ENCODE measurements at regions not wholly inside any gene's neighbourhood (a gene's known extent, or its start where the extent isn't known, plus 50 kb on each side); places are given as distances from the start of the nearest gene placed in this dataset.

GRCh38 chr6:148239801-148240460 lies 102.7 kb upstream of the SASH1 start:
- Histone ChIP-seq H3K4me1 (ENCODE audit: insufficient read depth, low read length) (no peaks in the 10 kb centered on the region), H3K9me3 (ENCODE audit: low read depth, low read length) (no peaks in the 10 kb centered on the region), H3K4me3 (ENCODE audit: low read length) (no peak overlapping the region), H3K27me3 (ENCODE audit: insufficient read depth, low read length) (peaks cover 2% of the 10 kb centered on the region)

- no peak overlapping the region for H3K4me3 ChIP-seq (ENCODE audit: low read length)
- H3K9me3 ChIP-seq (ENCODE audit: low read depth, low read length) = no peaks in the 10 kb centered on the region
These were observed 102.2 kb upstream of the SASH1 start for GRCh38 chr6:148240461-148240840.

GRCh38 chr6:148240861-148241477 lies 101.7 kb upstream of the SASH1 start:
- H3K4me1 ChIP-seq (ENCODE audit: insufficient read depth, low read length) = no peaks in the 10 kb centered on the region
- H3K9me3 ChIP-seq (ENCODE audit: low read depth, low read length) = no peaks in the 10 kb centered on the region
- H3K4me3 ChIP-seq (ENCODE audit: low read length) = no peak overlapping the region
- peaks cover 2% of the 10 kb centered on the region for H3K27me3 ChIP-seq (ENCODE audit: insufficient read depth, low read length)

More at GRCh38 chr6:148240461-148240840, 102.2 kb upstream of the SASH1 start:
- H3K4me1 ChIP-seq (ENCODE audit: insufficient read depth, low read length) = no peaks in the 10 kb centered on the region
- H3K27me3 ChIP-seq (ENCODE audit: insufficient read depth, low read length) = peaks cover 2% of the 10 kb centered on the region

GRCh38 chr6:148242180-148242579 lies 100.5 kb upstream of the SASH1 start:
- Histone ChIP-seq H3K4me3 (ENCODE audit: low read length) (no peak overlapping the region), H3K4me1 (ENCODE audit: insufficient read depth, low read length) (no peaks in the 10 kb centered on the region), H3K27me3 (ENCODE audit: insufficient read depth, low read length) (peaks cover 2% of the 10 kb centered on the region), H3K9me3 (ENCODE audit: low read depth, low read length) (no peaks in the 10 kb centered on the region)

DNA sequence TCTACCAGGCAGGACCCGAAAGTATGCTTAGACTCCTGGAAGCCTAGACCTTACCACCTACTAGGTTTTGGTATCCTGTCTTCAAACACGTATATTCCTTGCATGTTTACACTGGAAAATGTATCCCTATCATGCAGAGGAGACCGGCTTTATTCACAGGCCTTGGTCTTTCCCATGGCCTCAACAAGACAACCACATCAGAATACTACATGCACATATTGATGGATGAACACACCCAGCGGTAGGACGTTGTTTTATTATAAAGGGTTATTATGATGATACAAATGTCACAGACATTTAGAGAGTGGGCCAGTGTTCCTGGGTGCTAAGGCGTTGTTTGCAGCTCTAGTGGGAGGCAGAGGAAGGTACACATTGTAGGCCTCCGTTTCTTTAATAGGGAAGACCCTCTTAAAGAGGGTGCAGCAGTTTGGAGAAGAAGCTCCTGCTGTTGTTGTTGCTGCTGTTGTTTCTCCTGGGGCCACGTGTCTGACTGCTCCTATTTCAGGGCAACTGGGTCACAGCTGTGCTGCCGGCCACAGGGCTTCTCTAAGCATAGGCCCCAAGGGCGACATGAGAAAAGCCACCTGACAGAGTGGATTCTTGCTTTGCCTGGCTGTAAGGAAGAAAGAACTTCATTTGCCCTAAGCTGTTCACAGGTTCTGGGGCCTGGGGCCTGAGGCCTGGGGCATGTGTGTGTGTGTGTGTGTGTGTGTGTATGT lies 98.3 kb upstream of the SASH1 start:
- no peaks in the 10 kb centered on the region for H3K9me3 ChIP-seq (ENCODE audit: low read depth, low read length)
- no peak overlapping the region for H3K4me3 ChIP-seq (ENCODE audit: low read length)
- no peaks in the 10 kb centered on the region for H3K4me1 ChIP-seq (ENCODE audit: insufficient read depth, low read length)

DNA sequence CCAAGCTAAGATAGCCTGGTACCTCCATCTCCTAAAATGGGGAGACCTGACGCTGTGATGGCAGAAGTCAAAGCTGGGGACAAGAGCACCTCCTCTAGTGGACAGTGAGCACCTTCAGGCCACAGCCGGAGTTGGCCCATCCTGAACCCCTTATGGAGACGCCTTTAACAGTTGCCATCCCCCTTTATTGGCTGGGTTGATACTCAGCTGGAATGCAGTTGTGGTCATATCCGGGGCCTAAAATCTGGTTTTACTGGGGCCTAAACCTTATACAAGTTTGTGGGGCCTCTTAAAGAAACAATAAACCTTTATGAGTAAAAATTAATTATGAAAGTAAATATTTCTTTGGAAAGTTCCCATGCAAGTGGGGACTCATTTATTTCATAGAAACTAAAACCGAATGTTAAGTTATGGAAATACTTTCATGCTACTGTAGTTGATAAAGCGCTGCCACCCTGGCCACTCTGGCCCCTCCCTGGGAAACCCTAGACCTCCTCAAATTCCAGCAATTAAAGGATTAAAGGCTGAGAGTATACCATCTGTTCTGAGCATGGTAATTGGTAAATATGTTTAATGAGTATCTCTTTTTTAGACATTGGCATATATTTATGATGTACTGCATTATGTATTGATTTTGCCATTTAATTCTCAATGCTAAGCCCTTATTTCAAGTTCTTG lies 95.1 kb upstream of the SASH1 start:
- Histone ChIP-seq H3K4me1 (ENCODE audit: insufficient read depth, low read length) (no peaks in the 10 kb centered on the region), H3K4me3 (ENCODE audit: low read length) (no peak overlapping the region), H3K27me3 (ENCODE audit: insufficient read depth, low read length) (no peaks in the 10 kb centered on the region), H3K9me3 (ENCODE audit: low read depth, low read length) (no peaks in the 10 kb centered on the region)

More for the DNA sequence above, 98.3 kb upstream of the SASH1 start:
- peaks cover 2% of the 10 kb centered on the region for H3K27me3 ChIP-seq (ENCODE audit: insufficient read depth, low read length)

- Histone ChIP-seq H3K4me3 (ENCODE audit: low read length) (no peak overlapping the region), H3K4me1 (ENCODE audit: insufficient read depth, low read length) (no peaks in the 10 kb centered on the region), H3K9me3 (ENCODE audit: low read depth, low read length) (no peaks in the 10 kb centered on the region)
These were observed 93.5 kb upstream of the SASH1 start for GRCh38 chr6:148249160-148249559.

DNA sequence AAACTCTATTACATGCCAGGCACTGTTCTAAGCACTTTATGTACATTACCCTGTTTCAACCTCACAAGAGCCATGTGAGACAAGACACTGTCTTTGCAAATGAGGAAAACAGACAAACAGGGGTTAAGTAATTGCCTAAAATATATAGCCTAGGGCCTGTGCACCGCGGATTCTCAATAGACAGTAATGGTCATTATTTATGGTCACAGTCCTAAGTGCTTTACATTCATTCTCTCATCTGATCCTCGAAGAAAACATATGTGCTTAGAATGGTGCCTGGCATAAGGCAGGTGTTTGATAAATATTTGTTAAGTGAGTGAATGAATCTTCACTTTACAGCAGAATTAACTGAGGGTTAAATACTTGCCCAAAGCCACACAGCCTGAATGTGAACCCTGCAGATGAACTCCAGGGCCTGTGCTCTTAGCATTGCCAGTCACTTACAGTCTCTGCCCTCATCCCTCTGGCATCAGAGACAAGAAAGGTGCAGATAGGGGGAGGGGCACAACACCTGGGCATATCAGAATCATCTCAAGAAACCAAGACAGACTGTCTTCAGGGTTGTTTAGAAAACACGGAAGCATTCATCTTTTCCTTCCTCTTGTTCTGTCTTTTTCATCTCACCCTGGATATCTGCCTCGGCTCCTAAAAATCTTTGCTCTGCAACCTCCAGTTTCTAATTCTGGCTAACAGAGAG lies 92.8 kb upstream of the SASH1 start:
- Histone ChIP-seq H3K27me3 (ENCODE audit: insufficient read depth, low read length) (no peaks in the 10 kb centered on the region), H3K4me3 (ENCODE audit: low read length) (no peak overlapping the region), H3K4me1 (ENCODE audit: insufficient read depth, low read length) (no peaks in the 10 kb centered on the region), H3K9me3 (ENCODE audit: low read depth, low read length) (no peaks in the 10 kb centered on the region)

More at GRCh38 chr6:148249160-148249559, 93.5 kb upstream of the SASH1 start:
- no peaks in the 10 kb centered on the region for H3K27me3 ChIP-seq (ENCODE audit: insufficient read depth, low read length)

DNA sequence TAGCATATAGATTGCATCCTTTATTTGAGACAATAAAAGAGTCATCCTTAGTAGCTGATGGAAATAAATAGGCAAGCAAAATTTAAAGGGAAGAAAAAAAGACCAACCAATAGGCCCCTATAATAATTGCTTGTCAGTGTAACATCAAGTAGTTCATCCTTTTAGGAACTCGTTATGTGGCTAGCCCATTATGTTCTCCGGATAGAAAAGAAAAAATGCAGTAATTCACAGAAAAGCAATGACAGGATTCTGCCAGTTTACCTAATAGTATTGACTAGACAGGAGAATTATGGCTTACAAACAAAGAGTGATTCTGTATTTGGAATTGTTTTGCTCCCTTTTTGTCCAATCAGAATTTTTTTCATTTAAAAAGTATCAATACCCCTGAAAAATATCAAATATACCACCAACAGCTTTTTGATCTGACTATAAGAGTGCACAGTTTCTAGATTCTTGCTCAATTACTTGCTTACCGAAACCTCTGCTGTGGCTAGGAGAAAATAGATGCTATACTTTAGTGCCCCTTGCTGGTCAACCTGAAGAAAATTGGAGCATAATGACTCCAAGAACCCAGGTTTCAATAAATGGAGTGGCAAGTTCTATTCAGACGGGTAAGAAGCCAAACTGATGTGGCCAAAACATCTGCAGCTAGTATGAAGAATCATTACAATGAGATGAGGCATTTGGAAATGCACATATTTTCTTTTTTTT lies 91.5 kb upstream of the SASH1 start:
- no peaks in the 10 kb centered on the region for H3K27me3 ChIP-seq (ENCODE audit: insufficient read depth, low read length)
- H3K4me1 ChIP-seq (ENCODE audit: insufficient read depth, low read length) = no peaks in the 10 kb centered on the region
- H3K4me3 ChIP-seq (ENCODE audit: low read length) = no peak overlapping the region
- no peaks in the 10 kb centered on the region for H3K9me3 ChIP-seq (ENCODE audit: low read depth, low read length)

GRCh38 chr6:148251891-148252290 lies 90.7 kb upstream of the SASH1 start:
- no peaks in the 10 kb centered on the region for H3K9me3 ChIP-seq (ENCODE audit: low read depth, low read length)
- H3K27me3 ChIP-seq (ENCODE audit: insufficient read depth, low read length) = no peaks in the 10 kb centered on the region
- H3K4me1 ChIP-seq (ENCODE audit: insufficient read depth, low read length) = no peaks in the 10 kb centered on the region
- H3K4me3 ChIP-seq (ENCODE audit: low read length) = no peak overlapping the region

- no peaks in the 10 kb centered on the region for H3K27me3 ChIP-seq (ENCODE audit: insufficient read depth, low read length)
- no peaks in the 10 kb centered on the region for H3K9me3 ChIP-seq (ENCODE audit: low read depth, low read length)
- no peak overlapping the region for H3K4me3 ChIP-seq (ENCODE audit: low read length)
These were observed 84.8 kb upstream of the SASH1 start for GRCh38 chr6:148257810-148258209.

DNA sequence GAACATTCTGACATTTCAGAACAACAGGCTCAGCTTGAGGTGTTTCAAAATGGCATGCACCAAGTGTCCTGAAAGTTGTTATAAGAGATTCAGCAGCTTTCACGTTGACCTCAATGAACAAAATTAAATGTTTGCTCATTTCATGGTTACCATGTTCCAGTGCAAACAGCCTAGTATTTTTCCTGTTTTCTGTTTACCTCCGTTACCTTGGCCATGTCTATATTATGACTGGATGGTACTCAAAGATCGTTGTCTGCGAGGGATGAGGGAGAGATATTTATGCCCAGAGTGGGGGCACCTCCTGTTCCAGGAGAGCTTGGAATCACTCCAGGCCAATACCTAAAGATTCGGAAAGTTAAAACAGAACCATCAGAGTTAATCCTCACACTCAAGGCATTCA lies 83.8 kb upstream of the SASH1 start:
- H3K4me1 ChIP-seq (ENCODE audit: insufficient read depth, low read length) = no peaks in the 10 kb centered on the region
- no peak overlapping the region for H3K4me3 ChIP-seq (ENCODE audit: low read length)
- H3K9me3 ChIP-seq (ENCODE audit: low read depth, low read length) = no peaks in the 10 kb centered on the region
- H3K27me3 ChIP-seq (ENCODE audit: insufficient read depth, low read length) = no peaks in the 10 kb centered on the region

More at GRCh38 chr6:148257810-148258209, 84.8 kb upstream of the SASH1 start:
- no peaks in the 10 kb centered on the region for H3K4me1 ChIP-seq (ENCODE audit: insufficient read depth, low read length)

DNA sequence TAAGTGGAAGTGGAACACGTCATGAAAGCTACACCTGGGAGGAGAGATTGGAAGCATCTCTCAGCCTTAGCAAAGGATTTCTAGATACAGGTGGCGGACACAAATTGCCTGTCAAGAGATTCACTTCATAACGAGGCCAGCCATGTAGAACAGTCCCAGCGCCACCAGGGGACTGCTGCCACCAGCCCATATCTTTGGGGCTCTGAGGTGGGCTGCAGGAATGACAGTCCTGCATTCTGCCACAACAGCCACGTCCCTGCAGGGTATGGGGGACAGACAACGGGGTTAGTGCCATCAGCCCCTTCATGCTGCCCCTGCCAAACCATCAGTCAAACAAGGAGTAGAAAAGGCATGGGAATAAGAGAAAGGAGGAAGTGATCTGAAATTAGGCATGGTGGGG lies 81.2 kb upstream of the SASH1 start:
- no peaks in the 10 kb centered on the region for H3K27me3 ChIP-seq (ENCODE audit: insufficient read depth, low read length)
- no peaks in the 10 kb centered on the region for H3K9me3 ChIP-seq (ENCODE audit: low read depth, low read length)
- H3K4me1 ChIP-seq (ENCODE audit: insufficient read depth, low read length) = no peaks in the 10 kb centered on the region
- no peak overlapping the region for H3K4me3 ChIP-seq (ENCODE audit: low read length)

- Histone ChIP-seq H3K27me3 (ENCODE audit: insufficient read depth, low read length) (no peaks in the 10 kb centered on the region), H3K9me3 (ENCODE audit: low read depth, low read length) (no peaks in the 10 kb centered on the region), H3K4me3 (ENCODE audit: low read length) (no peak overlapping the region), H3K4me1 (ENCODE audit: insufficient read depth, low read length) (no peaks in the 10 kb centered on the region)
These were observed 79.6 kb upstream of the SASH1 start for GRCh38 chr6:148263010-148263409.
